HG02852 (cell line): ENCODE measurements at regions not wholly inside any gene's neighbourhood (a gene's known extent, or its start where the extent isn't known, plus 50 kb on each side); places are given as distances from the start of the nearest gene placed in this dataset.

ENCODE experiments used
- ATAC-seq: cut with Tn5 transposase; IDR thresholded peaks from one replicate; pipeline ENCODE4 v1.9.1; 2021; ENCODE audit warnings: mild to moderate bottlenecking, moderate library complexity; ENCODE audit not compliant: unreplicated experiment

GRCh38 chr2:121955426-121955825 is 200.0 kb downstream of the TSN start:
- no peak for ATAC-seq

GRCh38 chr2:121955872-121956271 is 200.4 kb downstream of the TSN start:
- no peak for ATAC-seq

- ATAC-seq, result peak; percentile 87
Measured at GRCh38 chr2:121960251-121960650, 204.8 kb downstream of the TSN start.

GRCh38 chr2:121961761-121962160 is 206.3 kb downstream of the TSN start:
- no peak for ATAC-seq

- ATAC-seq, result no peak
Measured at GRCh38 chr2:121965661-121966060, 210.2 kb downstream of the TSN start.

- no peak for ATAC-seq
Measured at GRCh38 chr2:121966663-121967062, 211.2 kb downstream of the TSN start.

- no peak for ATAC-seq
Measured at GRCh38 chr2:121969166-121969565, 213.7 kb downstream of the TSN start.

- no peak for ATAC-seq
Measured at GRCh38 chr2:121969766-121970639, 214.6 kb downstream of the TSN start.

GRCh38 chr2:121972203-121972602 is 216.8 kb downstream of the TSN start:
- no peak for ATAC-seq

GRCh38 chr2:121974897-121975661 is 219.6 kb downstream of the TSN start:
- ATAC-seq, result peak; percentile 97

GRCh38 chr2:121976926-121977325 is 221.5 kb downstream of the TSN start:
- ATAC-seq, result no peak

- ATAC-seq, result no peak
Measured at GRCh38 chr2:121977326-121977725, 221.9 kb downstream of the TSN start.

- ATAC-seq, result no peak
Measured at GRCh38 chr2:121992700-121993099, 237.2 kb downstream of the TSN start.

GRCh38 chr2:121993682-121994081 is 238.2 kb downstream of the TSN start:
- no peak for ATAC-seq

GRCh38 chr2:121994238-121995206 is 239.1 kb downstream of the TSN start:
- peak; percentile 71 for ATAC-seq

- no peak for ATAC-seq
Measured at GRCh38 chr2:121998751-121999150, 243.3 kb downstream of the TSN start.

- ATAC-seq, result no peak
Measured at GRCh38 chr2:121999264-121999663, 243.8 kb downstream of the TSN start.

GRCh38 chr2:122000556-122001340 is 245.3 kb downstream of the TSN start:
- no peak for ATAC-seq

GRCh38 chr2:122001441-122001874 is 246.0 kb downstream of the TSN start:
- ATAC-seq, result no peak
